GM21786 (cell line): ENCODE measurements at regions not wholly inside any gene's neighbourhood (a gene's known extent, or its start where the extent isn't known, plus 50 kb on each side); places are given as distances from the start of the nearest gene placed in this dataset.

Source experiments
- ATAC-seq: cut with Tn5 transposase; IDR thresholded peaks from one replicate; pipeline ENCODE4 v1.9.1; 2021; ENCODE audit not compliant: unreplicated experiment

- no peak for ATAC-seq
These were observed 93.4 kb upstream of the CDH6 start for GRCh38 chr5:31100047-31100575.

GRCh38 chr5:31098811-31099210 lies 94.7 kb upstream of the CDH6 start:
- ATAC-seq: no peak

GRCh38 chr5:31097851-31098250 lies 95.6 kb upstream of the CDH6 start:
- no peak for ATAC-seq

- ATAC-seq: no peak
These were observed 97.1 kb upstream of the CDH6 start for GRCh38 chr5:31096238-31096865.

GRCh38 chr5:31095796-31096195 lies 97.7 kb upstream of the CDH6 start:
- ATAC-seq: no peak

- no peak for ATAC-seq
These were observed 102.0 kb upstream of the CDH6 start for GRCh38 chr5:31091501-31091900.

GRCh38 chr5:31090467-31090866 lies 103.0 kb upstream of the CDH6 start:
- no peak for ATAC-seq

GRCh38 chr5:31086839-31087415 lies 106.6 kb upstream of the CDH6 start:
- no peak for ATAC-seq

- no peak for ATAC-seq
These were observed 108.6 kb upstream of the CDH6 start for GRCh38 chr5:31084871-31085270.

GRCh38 chr5:31083364-31083763 lies 110.1 kb upstream of the CDH6 start:
- ATAC-seq: no peak

GRCh38 chr5:31079668-31080067 lies 113.8 kb upstream of the CDH6 start:
- no peak for ATAC-seq

GRCh38 chr5:31078956-31079355 lies 114.5 kb upstream of the CDH6 start:
- ATAC-seq: no peak

- no peak for ATAC-seq
These were observed 117.5 kb upstream of the CDH6 start for GRCh38 chr5:31075981-31076380.

- ATAC-seq: no peak
These were observed 125.2 kb upstream of the CDH6 start for GRCh38 chr5:31068287-31068686.

GRCh38 chr5:31066655-31067328 lies 126.7 kb upstream of the CDH6 start:
- ATAC-seq: no peak

- no peak for ATAC-seq
These were observed 129.3 kb upstream of the CDH6 start for GRCh38 chr5:31064215-31064614.

GRCh38 chr5:31062902-31063580 lies 130.4 kb upstream of the CDH6 start:
- no peak for ATAC-seq

GRCh38 chr5:31059889-31060288 lies 133.6 kb upstream of the CDH6 start:
- no peak for ATAC-seq

- ATAC-seq: no peak
These were observed 139.0 kb upstream of the CDH6 start for GRCh38 chr5:31054453-31054852.

GRCh38 chr5:31052937-31053658 lies 140.4 kb upstream of the CDH6 start:
- no peak for ATAC-seq

GRCh38 chr5:31051316-31051715 lies 142.2 kb upstream of the CDH6 start:
- no peak for ATAC-seq
